ENCODE measurements at regions not wholly inside any gene's neighbourhood (a gene's known extent, or its start where the extent isn't known, plus 50 kb on each side); places are given as distances from the start of the nearest gene placed in this dataset.

DNA sequence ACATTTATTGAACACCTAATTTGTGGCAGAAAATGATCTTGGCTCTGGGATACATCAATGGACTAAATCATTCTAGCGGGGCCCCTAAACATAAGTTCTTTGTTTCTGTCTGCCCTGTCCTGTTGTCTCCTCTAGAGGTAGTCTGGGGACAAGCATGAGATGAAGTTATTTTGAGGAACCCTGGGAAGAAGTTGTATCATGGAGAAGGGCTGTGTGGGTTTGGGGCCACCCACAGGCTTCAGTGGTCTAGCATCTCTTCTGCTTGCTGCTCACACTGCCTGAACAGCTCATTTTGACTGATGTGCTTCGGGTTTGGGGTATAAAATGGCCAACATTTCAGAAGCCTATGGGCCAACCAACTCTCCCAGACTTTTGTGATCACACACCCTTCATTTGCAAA, 50.3 kb upstream of the OSBPL11 start:
- WGBS, 2 donors (ENCODE audit: low coverage in 1 of 2) = 75 to 78% methylated on average over 1 to 2 of the region's 2 CpGs
- Histone ChIP-seq H3K27ac (no peak overlapping the region), H3K9me3 (no peaks in the 10 kb centered on the region), H3K4me1 (peaks cover 0 to 11% (median 5%) of the 10 kb centered on the region in 3 donors), H3K27me3 (no peaks in the 10 kb centered on the region), H3K4me3 (no peak overlapping the region), H3K36me3 (no peaks in the 10 kb centered on the region)
- TF ChIP-seq, protein P1, sequence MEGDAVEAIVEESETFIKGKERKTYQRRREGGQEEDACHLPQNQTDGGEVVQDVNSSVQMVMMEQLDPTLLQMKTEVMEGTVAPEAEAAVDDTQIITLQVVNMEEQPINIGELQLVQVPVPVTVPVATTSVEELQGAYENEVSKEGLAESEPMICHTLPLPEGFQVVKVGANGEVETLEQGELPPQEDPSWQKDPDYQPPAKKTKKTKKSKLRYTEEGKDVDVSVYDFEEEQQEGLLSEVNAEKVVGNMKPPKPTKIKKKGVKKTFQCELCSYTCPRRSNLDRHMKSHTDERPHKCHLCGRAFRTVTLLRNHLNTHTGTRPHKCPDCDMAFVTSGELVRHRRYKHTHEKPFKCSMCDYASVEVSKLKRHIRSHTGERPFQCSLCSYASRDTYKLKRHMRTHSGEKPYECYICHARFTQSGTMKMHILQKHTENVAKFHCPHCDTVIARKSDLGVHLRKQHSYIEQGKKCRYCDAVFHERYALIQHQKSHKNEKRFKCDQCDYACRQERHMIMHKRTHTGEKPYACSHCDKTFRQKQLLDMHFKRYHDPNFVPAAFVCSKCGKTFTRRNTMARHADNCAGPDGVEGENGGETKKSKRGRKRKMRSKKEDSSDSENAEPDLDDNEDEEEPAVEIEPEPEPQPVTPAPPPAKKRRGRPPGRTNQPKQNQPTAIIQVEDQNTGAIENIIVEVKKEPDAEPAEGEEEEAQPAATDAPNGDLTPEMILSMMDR (IDR thresholded peaks at IDR 0.05) = no peak
- TF ChIP-seq EP300 (IDR thresholded peaks at IDR 0.05) (no peak), POLR2AphosphoS5 (IDR thresholded peaks at IDR 0.05) (no peak), POLR2A (IDR thresholded peaks at IDR 0.05) (no peak)
- no peak for ATAC-seq

DNA sequence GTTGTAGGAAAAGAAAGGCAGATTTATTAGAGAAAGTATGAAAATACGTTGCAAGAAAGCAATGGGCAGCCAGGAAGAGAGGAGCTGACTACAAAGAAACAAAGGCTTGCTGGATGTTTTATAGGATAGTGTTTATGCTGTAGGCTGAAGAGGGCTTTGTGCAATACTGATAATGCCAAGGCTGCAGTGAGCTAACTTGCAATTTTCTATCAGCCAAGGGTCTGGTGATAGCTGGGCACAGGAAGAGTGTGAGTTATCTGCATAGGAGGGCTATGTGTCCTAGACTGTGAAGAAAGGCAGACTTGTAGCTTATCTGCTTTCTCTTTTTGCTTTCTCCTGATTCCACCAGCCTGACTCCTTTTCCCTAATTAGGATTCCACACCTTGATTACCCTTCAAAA, 51.3 kb upstream of the OSBPL11 start:
- Histone ChIP-seq H3K27me3 (no peaks in the 10 kb centered on the region), H3K27ac (no peak overlapping the region), H3K36me3 (no peaks in the 10 kb centered on the region), H3K4me1 (peaks cover 0 to 11% (median 5%) of the 10 kb centered on the region in 3 donors), H3K9me3 (no peaks in the 10 kb centered on the region), H3K4me3 (no peak overlapping the region)
- TF ChIP-seq POLR2A (IDR thresholded peaks at IDR 0.05) (no peak), POLR2AphosphoS5 (IDR thresholded peaks at IDR 0.05) (no peak)
- ATAC-seq = no peak
- WGBS, 2 donors (ENCODE audit: low coverage in 1 of 2) = 60 to 70% methylated on average over 1 of the region's 1 CpG

DNA sequence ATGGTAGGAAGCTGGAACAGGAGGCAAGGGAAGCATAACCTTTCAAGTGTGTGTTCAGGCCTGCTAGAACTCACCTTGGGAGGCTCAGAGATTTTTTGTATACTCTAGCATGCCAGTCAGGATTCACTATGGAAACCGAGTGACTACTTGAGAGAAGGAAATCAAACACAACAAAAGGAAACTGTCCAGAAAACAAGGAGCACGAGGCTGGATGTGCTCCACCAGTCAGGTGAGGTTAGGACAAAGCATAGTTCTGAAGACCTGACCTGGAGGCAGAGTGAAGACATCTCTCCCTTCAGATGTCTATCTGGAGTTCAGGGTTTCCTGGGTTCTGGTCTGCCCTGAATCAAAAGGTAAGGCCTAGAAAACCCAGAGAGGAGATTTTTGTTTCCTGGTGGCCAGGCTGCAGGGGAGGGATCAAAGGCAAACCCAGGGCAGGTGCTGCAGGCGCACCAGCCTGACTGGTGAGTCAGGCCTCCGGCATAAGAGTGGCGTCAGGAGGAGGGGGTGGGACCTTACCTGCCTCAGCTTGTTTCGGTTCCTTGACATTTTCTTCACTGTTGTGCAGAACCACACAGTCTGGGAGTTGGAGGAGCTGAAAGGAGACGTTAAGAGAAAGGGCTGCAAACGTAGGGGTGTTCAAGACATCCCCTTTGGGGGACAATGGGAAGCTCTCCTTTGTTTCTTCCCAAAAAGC, 52.2 kb upstream of the OSBPL11 start:
- 72 to 75% methylated on average over 4 to 6 of the region's 8 CpGs for WGBS, 2 donors (ENCODE audit: low coverage in 1 of 2)
- H3K9me3 ChIP-seq = no peaks in the 10 kb centered on the region
- no peak for ATAC-seq
- no peak overlapping the region for H3K4me3 ChIP-seq
- H3K27me3 ChIP-seq = no peaks in the 10 kb centered on the region
- peaks cover 0 to 11% (median 5%) of the 10 kb centered on the region in 3 donors for H3K4me1 ChIP-seq
- H3K36me3 ChIP-seq = no peaks in the 10 kb centered on the region
- no peak for TF ChIP-seq POLR2A (IDR thresholded peaks at IDR 0.05)
- TF ChIP-seq, protein P1 (IDR thresholded peaks at IDR 0.05) = no peak
- no peak overlapping the region for H3K27ac ChIP-seq

DNA sequence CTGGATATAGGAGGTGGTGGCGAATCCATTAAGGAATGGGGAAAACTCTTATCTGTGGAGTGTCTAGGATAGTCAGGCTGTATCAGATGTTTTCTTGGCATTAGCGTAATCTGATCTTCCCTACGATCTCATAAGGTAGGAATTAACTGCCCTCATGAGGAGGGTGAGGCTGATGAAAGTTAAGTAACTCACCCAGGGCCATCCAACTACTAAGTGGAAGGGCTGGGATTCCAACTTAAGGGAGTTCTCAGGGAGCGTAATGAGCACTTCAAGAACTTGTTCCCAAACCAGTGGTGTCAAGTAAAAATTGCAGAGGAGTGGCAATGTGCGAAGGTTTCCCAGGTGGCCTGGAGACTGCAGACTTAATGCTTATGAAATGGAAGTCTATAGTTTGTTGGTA, 55.9 kb upstream of the OSBPL11 start:
- no peaks in the 10 kb centered on the region for H3K4me1 ChIP-seq
- no peaks in the 10 kb centered on the region for H3K36me3 ChIP-seq
- H3K4me3 ChIP-seq = no peak overlapping the region
- TF ChIP-seq EP300 (IDR thresholded peaks at IDR 0.05) (no peak), POLR2AphosphoS5 (IDR thresholded peaks at IDR 0.05) (no peak), POLR2A (IDR thresholded peaks at IDR 0.05) (no peak)
- TF ChIP-seq, protein P1 (IDR thresholded peaks at IDR 0.05) = no peak
- ATAC-seq = peak; percentile 18
- H3K9me3 ChIP-seq = no peaks in the 10 kb centered on the region
- no peak overlapping the region for H3K27ac ChIP-seq
- WGBS, 2 donors (ENCODE audit: low coverage in 1 of 2) = 84 to 93% methylated on average over 3 to 4 of the region's 5 CpGs
- no peaks in the 10 kb centered on the region for H3K27me3 ChIP-seq

DNA sequence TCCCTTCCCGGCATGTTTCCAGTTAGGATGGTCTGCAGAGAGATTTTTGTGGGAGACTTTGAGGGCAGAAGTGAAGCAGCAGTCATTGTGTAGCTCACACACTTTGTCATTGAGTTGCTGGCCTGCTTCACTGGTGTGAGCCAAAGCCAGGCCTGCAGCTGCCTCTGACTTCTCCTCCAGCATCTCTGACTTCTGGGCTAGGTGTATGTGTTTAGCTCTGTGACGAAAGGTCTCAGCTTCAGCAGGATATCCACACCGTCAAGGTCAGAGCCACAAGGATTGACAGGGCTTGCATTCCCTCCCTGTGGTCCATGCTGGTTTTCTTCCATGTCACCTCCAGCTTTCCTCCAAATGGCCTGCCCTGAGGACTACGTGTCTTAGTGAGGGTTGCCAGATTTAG, 57.1 kb upstream of the OSBPL11 start:
- WGBS, 2 donors (ENCODE audit: low coverage in 1 of 2) = 72 to 74% methylated on average over 2 to 3 of the region's 4 CpGs
- TF ChIP-seq POLR2AphosphoS5 (IDR thresholded peaks at IDR 0.05) = no peak
- no peak for TF ChIP-seq EP300 (IDR thresholded peaks at IDR 0.05)
- TF ChIP-seq, protein P1 (IDR thresholded peaks at IDR 0.05) = no peak
- no peak for TF ChIP-seq POLR2A (IDR thresholded peaks at IDR 0.05)
- Histone ChIP-seq H3K27ac (no peak overlapping the region), H3K36me3 (no peaks in the 10 kb centered on the region), H3K4me3 (no peak overlapping the region), H3K27me3 (no peaks in the 10 kb centered on the region), H3K4me1 (no peaks in the 10 kb centered on the region), H3K9me3 (no peaks in the 10 kb centered on the region)
- no peak for ATAC-seq

Data from gastroesophageal sphincter (tissue), 4 donors.